ENCODE measurements at regions not wholly inside any gene's neighbourhood (a gene's known extent, or its start where the extent isn't known, plus 50 kb on each side); places are given as distances from the start of the nearest gene placed in this dataset.

DNA sequence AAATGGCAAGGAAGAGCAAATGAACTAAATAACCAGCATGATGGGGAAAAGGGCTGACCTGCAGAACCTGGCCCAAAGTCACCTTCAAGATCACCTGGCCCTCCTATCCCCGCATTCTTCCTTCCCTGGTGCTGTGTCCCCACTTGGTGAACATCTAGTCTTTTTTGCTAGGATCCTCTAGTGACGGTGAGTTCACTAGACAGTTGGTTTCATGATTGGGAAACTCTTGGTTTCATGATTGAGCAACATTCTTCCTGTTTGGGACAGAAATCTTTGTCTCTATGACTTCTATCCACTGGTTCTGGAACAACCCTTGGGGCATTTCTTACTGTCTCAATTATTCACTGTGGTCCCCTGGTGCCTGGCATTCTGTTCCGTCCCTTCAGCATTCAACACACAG is 50.2 kb upstream of the DAB2IP start:
- TF ChIP-seq Cebpa-rat (IDR thresholded peaks at IDR 0.05), result peak; percentile 71 to 93 (median 84); a peak in 21 of 22 replicates
- peaks cover 55 to 72% (median 68%) of the 10 kb centered on the region in 10 experiments for H3K4me1 ChIP-seq

More for the DNA sequence above, 50.2 kb upstream of the DAB2IP start:
- H3K27me3 ChIP-seq, result peaks cover 39 to 58% (median 56%) of the 10 kb centered on the region in 11 experiments
- H3K27ac ChIP-seq, result peak overlapping the region in 4 of 11 experiments; percentile 22 to 38 (median 30); a peak in 5 of 22 replicates
- no peaks in the 10 kb centered on the region for H4K20me1 ChIP-seq
- peaks cover 18 to 27% (median 24%) of the 10 kb centered on the region in 11 experiments for H3K9me3 ChIP-seq (replicated peaks in 1 of 11)
- peak overlapping the region; percentile 33 to 98 (median 90) for H3K4me2 ChIP-seq
- no peaks in the 10 kb centered on the region; a peak in 1 of 22 replicates for H3K36me3 ChIP-seq
- H3K4me3 ChIP-seq, result peak overlapping the region in 5 of 10 experiments; percentile 3 to 60 (median 43); a peak in 5 of 20 replicates
- H3K9ac ChIP-seq, result no peak overlapping the region
